ENCODE measurements at regions not wholly inside any gene's neighbourhood (a gene's known extent, or its start where the extent isn't known, plus 50 kb on each side); places are given as distances from the start of the nearest gene placed in this dataset.

DNA sequence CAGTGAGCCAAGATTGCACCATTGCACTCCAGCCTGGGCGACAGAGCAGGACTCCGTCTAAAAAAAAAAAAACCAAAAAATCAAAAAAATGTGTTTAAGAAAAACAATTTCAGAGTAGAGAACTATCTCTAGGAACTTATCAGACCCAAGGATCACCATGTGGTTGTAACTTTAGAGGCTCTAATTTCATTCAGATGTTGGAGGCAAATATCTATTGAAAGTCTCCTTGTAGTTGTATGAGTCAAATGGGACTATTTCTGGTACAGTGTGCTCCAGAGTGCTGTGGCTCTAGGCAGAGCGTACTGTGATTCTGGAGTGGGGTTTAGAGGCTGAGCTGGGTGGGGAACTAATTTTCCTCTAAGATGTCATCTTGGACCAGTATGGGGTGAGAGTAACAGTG is 398.7 kb downstream of the SHQ1 start:
- Histone ChIP-seq H3K56ac (ENCODE audit: extremely low read depth, insufficient read depth, low read length) (no peak overlapping the region), H2BK5ac (ENCODE audit: low read depth, low read length, poor library complexity, severe bottlenecking) (no peak overlapping the region), H3K4me3 (ENCODE audit: insufficient read depth, low read depth, low read length) (no peak overlapping the region), H3K9me1 (ENCODE audit: insufficient read depth, low read length) (no peaks in the 10 kb centered on the region; the same call in 1 of the 2 replicates), H2AK9ac (replicated peaks; ENCODE audit: low read depth, low read length, poor library complexity) (no peak overlapping the region), H4K5ac (ENCODE audit: low read depth, low read length) (no peak overlapping the region), H3K27ac (ENCODE audit: insufficient read depth, low read length) (no peak overlapping the region), H2BK20ac (ENCODE audit: low read depth, low read length) (no peak overlapping the region), H3K18ac (ENCODE audit: low read depth, low read length) (no peak overlapping the region), H3K14ac (replicated peaks; ENCODE audit: low read depth, low read length) (no peak overlapping the region), H3K9ac (ENCODE audit: low read depth, low read length) (no peak overlapping the region), H2BK15ac (ENCODE audit: low read depth, low read length) (no peak overlapping the region), H4K8ac (ENCODE audit: low read depth in 2 of 2, low read length in 2 of 2) (no peak overlapping the region), H3K79me1 (ENCODE audit: low read depth in 1 of 2, low read length in 2 of 2) (peaks cover 9 to 13% of the 10 kb centered on the region in 2 experiments; a peak in 2 of 4 replicates), H3K23ac (ENCODE audit: low read depth, low read length) (no peak overlapping the region), H4K20me1 (ENCODE audit: insufficient read depth, low read length) (peaks cover 18% of the 10 kb centered on the region), H2AFZ (replicated peaks; ENCODE audit: low read length, poor library complexity) (no peak overlapping the region), H3K9me3 (ENCODE audit: control insufficient read depth, insufficient read depth, low read length) (no peaks in the 10 kb centered on the region; the same call in 1 of the 2 replicates), H3K4me1 (ENCODE audit: control insufficient read depth, insufficient read depth, low read length) (peaks cover 2% of the 10 kb centered on the region; the same call in 1 of the 2 replicates), H2AK5ac (ENCODE audit: low read depth, low read length) (no peak overlapping the region), H3K36me3 (ENCODE audit: control insufficient read depth, insufficient read depth, low read length) (no peaks in the 10 kb centered on the region), H2BK120ac (ENCODE audit: low read depth, low read length) (no peak overlapping the region), H4K91ac (ENCODE audit: insufficient read depth, low read depth, low read length) (no peak overlapping the region), H3K4me2 (ENCODE audit: low read depth, low read length) (no peak overlapping the region), H3K4ac (ENCODE audit: low read depth, low read length) (no peak overlapping the region), H3K27me3 (ENCODE audit: control insufficient read depth, insufficient read depth, low read length) (peaks cover 29% of the 10 kb centered on the region)
- no TSS peak for BruUV-seq (replicated peaks)
- no CpG with 5 or more reads among the region's 3 CpGs for WGBS, 2 experiments (ENCODE audit: extremely low coverage in 2 of 2, insufficient read length in 1 of 2)
- POLR2A ChIA-PET (ENCODE audit: unreplicated experiment), result no interaction called here
- ATAC-seq (ENCODE audit: low read depth) (no peak), DNase-seq (no peak)
- TF ChIP-seq RAD21 (IDR thresholded peaks at IDR 0.05; ENCODE audit: low read length) (no peak), FOS (IDR thresholded peaks at IDR 0.05; ENCODE audit: low read depth, low read length) (no peak), CHD1 (IDR thresholded peaks at IDR 0.05; ENCODE audit: low read depth, low read length) (no peak), USF2 (IDR thresholded peaks at IDR 0.05; ENCODE audit: low read depth, low read length) (no peak), SMC3 (IDR thresholded peaks at IDR 0.05; ENCODE audit: low read depth, low read length) (no peak), MXI1 (IDR thresholded peaks at IDR 0.05; ENCODE audit: borderline replicate concordance, low read depth, low read length) (no peak), NFE2L2 (IDR thresholded peaks at IDR 0.05; ENCODE audit: low read depth, low read length) (no peak), CTCF (conservative IDR thresholded peaks at IDR 0.05; ENCODE audit: low read depth, low read length) (no peak), ELK1 (IDR thresholded peaks at IDR 0.05; ENCODE audit: borderline replicate concordance, low read depth, low read length) (no peak), MAFK (IDR thresholded peaks at IDR 0.05; ENCODE audit: low read depth, low read length) (no peak), RFX5 (IDR thresholded peaks at IDR 0.05; ENCODE audit: low read depth, low read length) (no peak), BHLHE40 (IDR thresholded peaks at IDR 0.05; ENCODE audit: low read depth, low read length) (no peak), CEBPB (IDR thresholded peaks at IDR 0.05; ENCODE audit: low read depth, low read length) (no peak)
- CTCF ChIA-PET, result no interaction called here
- intact Hi-C loops (cut with micrococcal nuclease) (loop anchor here (5.0 to 10.0 kb wide), 5 partner anchors 143 to 572 kb away; partner anchors contain the start of gene GXYLT2), in situ Hi-C loops (cut with MboI; ENCODE audit: low sequenced_read_pairs) (loop anchor here (25.0 kb wide), 1 partner anchor 638 kb away; no protein-coding TSS in a partner anchor), dilution Hi-C loops (cut with HindIII; ENCODE audit: low sequenced_read_pairs, unreplicated experiment) (no loop called here)

Data from IMR-90 (cell line).